Parathyroid adenoma (tissue), 2 donors: ENCODE measurements at regions not wholly inside any gene's neighbourhood (a gene's known extent, or its start where the extent isn't known, plus 50 kb on each side); places are given as distances from the start of the nearest gene placed in this dataset.

ENCODE experiments used
- H2AFZ ChIP-seq: fragments of 300-600 bp; sonication (generic); one replicate; pipeline ENCODE4 v1.7.0; 2017; ENCODE audit warnings: antibody characterized with exemption, mild to moderate bottlenecking
- H3K27ac ChIP-seq: fragments of 300-600 bp; sonication (generic); one replicate; pipeline ENCODE4 v1.7.0; 2017
- H3K27me3 ChIP-seq: fragments of 300-600 bp; sonication (generic); one replicate; pipeline ENCODE4 v1.7.0; 2017; ENCODE audit warnings: low read length; ENCODE audit not compliant: control insufficient read depth, insufficient read depth
- H3K36me3 ChIP-seq: fragments of 300-600 bp; sonication (generic); one replicate; pipeline ENCODE4 v1.7.0; 2017; ENCODE audit warnings: low read length; ENCODE audit not compliant: control insufficient read depth, insufficient read depth
- H3K4me1 ChIP-seq: fragments of 300-600 bp; sonication (generic); one replicate; pipeline ENCODE4 v1.7.0; 2017; ENCODE audit warnings: control low read depth
- H3K4me2 ChIP-seq: fragments of 300-600 bp; sonication (generic); one replicate; pipeline ENCODE4 v1.7.0; 2017; ENCODE audit warnings: low read length
- H3K4me3 ChIP-seq: fragments of 300-600 bp; sonication (generic); one replicate; pipeline ENCODE4 v1.7.0; 2017; ENCODE audit warnings: low read depth, low read length
- H3K79me2 ChIP-seq: fragments of 300-600 bp; sonication (generic); one replicate; pipeline ENCODE4 v1.7.0; 2017; ENCODE audit warnings: control low read depth
- H3K9ac ChIP-seq: fragments of 300-600 bp; sonication (generic); one replicate; pipeline ENCODE4 v1.7.0; 2017; ENCODE audit warnings: mild to moderate bottlenecking
- H3K9me3 ChIP-seq: fragments of 300-600 bp; sonication (generic); one replicate; pipeline ENCODE4 v1.7.0; 2017; ENCODE audit warnings: low read length; ENCODE audit not compliant: control insufficient read depth
- CTCF ChIP-seq: fragments of 300-600 bp; sonication (generic); IDR thresholded peaks from one replicate; pipeline ENCODE4 v1.7.0; 2017; ENCODE audit warnings: antibody characterized with exemption, mild to moderate bottlenecking
- donor health status: primary hyperparathyroidism.

GRCh38 chr20:48382304-48382703 lies 445.5 kb downstream of the PREX1 start:
- Histone ChIP-seq H3K4me2 (no peak overlapping the region), H3K27me3 (no peaks in the 10 kb centered on the region), H3K36me3 (no peaks in the 10 kb centered on the region), H3K9ac (no peak overlapping the region), H3K4me3 (no peak overlapping the region), H3K9me3 (no peaks in the 10 kb centered on the region), H3K79me2 (no peaks in the 10 kb centered on the region), H3K4me1 (no peaks in the 10 kb centered on the region), H3K27ac (no peak overlapping the region), H2AFZ (no peak overlapping the region)
- no peak for TF ChIP-seq CTCF

GRCh38 chr20:48381353-48382120 lies 446.3 kb downstream of the PREX1 start:
- H3K4me2 ChIP-seq, result no peak overlapping the region
- H3K27ac ChIP-seq, result no peak overlapping the region
- no peak overlapping the region for H3K4me3 ChIP-seq
- H3K79me2 ChIP-seq, result no peaks in the 10 kb centered on the region
- no peaks in the 10 kb centered on the region for H3K27me3 ChIP-seq
- H3K9ac ChIP-seq, result no peak overlapping the region
- no peak overlapping the region for H2AFZ ChIP-seq
- no peak for TF ChIP-seq CTCF
- H3K9me3 ChIP-seq, result no peaks in the 10 kb centered on the region
- no peaks in the 10 kb centered on the region for H3K36me3 ChIP-seq
- H3K4me1 ChIP-seq, result no peaks in the 10 kb centered on the region

GRCh38 chr20:48380661-48381060 lies 447.1 kb downstream of the PREX1 start:
- Histone ChIP-seq H3K4me1 (no peaks in the 10 kb centered on the region), H3K27ac (no peak overlapping the region), H3K79me2 (no peaks in the 10 kb centered on the region), H3K9ac (no peak overlapping the region), H3K4me2 (no peak overlapping the region), H3K27me3 (no peaks in the 10 kb centered on the region), H3K36me3 (no peaks in the 10 kb centered on the region), H3K9me3 (no peaks in the 10 kb centered on the region), H3K4me3 (no peak overlapping the region), H2AFZ (no peak overlapping the region)
- TF ChIP-seq CTCF, result no peak

GRCh38 chr20:48378976-48379675 lies 448.7 kb downstream of the PREX1 start:
- Histone ChIP-seq H3K9ac (no peak overlapping the region), H3K27ac (no peak overlapping the region), H3K27me3 (no peaks in the 10 kb centered on the region), H3K9me3 (no peaks in the 10 kb centered on the region), H3K36me3 (no peaks in the 10 kb centered on the region), H3K79me2 (no peaks in the 10 kb centered on the region), H2AFZ (no peak overlapping the region), H3K4me2 (no peak overlapping the region), H3K4me3 (no peak overlapping the region), H3K4me1 (no peaks in the 10 kb centered on the region)
- TF ChIP-seq CTCF, result no peak
